DND-41 (cell line): ENCODE measurements at regions not wholly inside any gene's neighbourhood (a gene's known extent, or its start where the extent isn't known, plus 50 kb on each side); places are given as distances from the start of the nearest gene placed in this dataset.

ENCODE experiments used
- CTCF ChIP-seq: IDR thresholded peaks from 2 replicates; pipeline ENCODE4 v1.5.1; 2012; ENCODE audit warnings: borderline replicate concordance, low read length, moderate library complexity, mild to moderate bottlenecking; ENCODE audit not compliant: poor library complexity, severe bottlenecking; ENCODE audit errors: extremely low read depth
- EZH2 ChIP-seq: IDR thresholded peaks from 3 replicates; pipeline ENCODE4 v1.6.1; 2012; ENCODE audit warnings: borderline replicate concordance, low read depth, mild to moderate bottlenecking, moderate library complexity, low read length, inconsistent platforms; ENCODE audit not compliant: severe bottlenecking

- TF ChIP-seq CTCF (no peak), EZH2 (no peak)
Observed at GRCh38 chr5:44884036-44884435, 75.3 kb downstream of the MRPS30 start.
